ENCODE measurements at regions not wholly inside any gene's neighbourhood (a gene's known extent, or its start where the extent isn't known, plus 50 kb on each side); places are given as distances from the start of the nearest gene placed in this dataset.

DNA sequence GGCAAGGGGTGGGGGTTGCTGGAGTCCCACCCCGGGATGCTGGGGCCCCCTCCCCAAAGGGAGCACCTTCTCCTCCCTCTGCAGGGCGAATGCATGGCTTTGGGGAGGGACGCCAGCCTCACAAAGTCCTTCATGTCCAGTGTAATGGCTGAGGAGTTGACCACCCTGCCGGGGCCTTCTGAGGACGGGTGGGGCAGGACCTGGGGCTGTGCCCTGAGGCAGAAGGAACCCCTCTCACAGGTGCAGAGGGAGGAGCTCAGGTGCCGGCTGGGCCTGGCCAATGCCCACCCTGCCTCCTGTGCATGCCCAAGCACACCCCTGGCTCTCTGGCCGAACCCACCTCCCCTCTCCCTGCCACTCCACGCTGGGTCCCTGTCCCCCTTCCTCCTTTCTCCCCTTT lies 64.3 kb upstream of the RNU6ATAC start:
- no peak overlapping the region for H2AFZ ChIP-seq (ENCODE audit: low read depth, low read length)
- no peaks in the 10 kb centered on the region for H4K20me1 ChIP-seq (ENCODE audit: insufficient read depth, low read length)
- H3K4me1 ChIP-seq (ENCODE audit: insufficient read depth, low read length): no peaks in the 10 kb centered on the region
- no peak overlapping the region for H3K4me3 Mint-ChIP-seq (ENCODE audit: unreplicated experiment)
- no peak overlapping the region for H3K4me2 ChIP-seq (ENCODE audit: low read length)
- H3K4me3 ChIP-seq (ENCODE audit: insufficient read depth, low read depth, low read length): no peak overlapping the region
- H3K27me3 Mint-ChIP-seq (ENCODE audit: low read depth, unreplicated experiment): peaks cover 32% of the 10 kb centered on the region
- no peaks in the 10 kb centered on the region for H3K36me3 Mint-ChIP-seq (ENCODE audit: low read depth, unreplicated experiment)
- no peak overlapping the region for H3K9ac ChIP-seq (ENCODE audit: low read length)
- FAIRE-seq (no peak), DNase-seq (ENCODE audit: low read depth) (no peak)
- no peak overlapping the region for H3K27ac ChIP-seq (ENCODE audit: low read depth, low read length)
- H3K27ac Mint-ChIP-seq (ENCODE audit: unreplicated experiment): no peak overlapping the region
- peaks cover 6% of the 10 kb centered on the region for H3K27me3 ChIP-seq (ENCODE audit: insufficient read depth, low read length)
- H3K9me3 ChIP-seq (ENCODE audit: insufficient read depth, low read depth, low read length): no peaks in the 10 kb centered on the region
- no peaks in the 10 kb centered on the region for H3K36me3 ChIP-seq (ENCODE audit: insufficient read depth, low read length)
- TF ChIP-seq EZH2 (IDR thresholded peaks at IDR 0.05; ENCODE audit: insufficient read depth, low read length): no peak
- TF ChIP-seq, protein P1, sequence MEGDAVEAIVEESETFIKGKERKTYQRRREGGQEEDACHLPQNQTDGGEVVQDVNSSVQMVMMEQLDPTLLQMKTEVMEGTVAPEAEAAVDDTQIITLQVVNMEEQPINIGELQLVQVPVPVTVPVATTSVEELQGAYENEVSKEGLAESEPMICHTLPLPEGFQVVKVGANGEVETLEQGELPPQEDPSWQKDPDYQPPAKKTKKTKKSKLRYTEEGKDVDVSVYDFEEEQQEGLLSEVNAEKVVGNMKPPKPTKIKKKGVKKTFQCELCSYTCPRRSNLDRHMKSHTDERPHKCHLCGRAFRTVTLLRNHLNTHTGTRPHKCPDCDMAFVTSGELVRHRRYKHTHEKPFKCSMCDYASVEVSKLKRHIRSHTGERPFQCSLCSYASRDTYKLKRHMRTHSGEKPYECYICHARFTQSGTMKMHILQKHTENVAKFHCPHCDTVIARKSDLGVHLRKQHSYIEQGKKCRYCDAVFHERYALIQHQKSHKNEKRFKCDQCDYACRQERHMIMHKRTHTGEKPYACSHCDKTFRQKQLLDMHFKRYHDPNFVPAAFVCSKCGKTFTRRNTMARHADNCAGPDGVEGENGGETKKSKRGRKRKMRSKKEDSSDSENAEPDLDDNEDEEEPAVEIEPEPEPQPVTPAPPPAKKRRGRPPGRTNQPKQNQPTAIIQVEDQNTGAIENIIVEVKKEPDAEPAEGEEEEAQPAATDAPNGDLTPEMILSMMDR (IDR thresholded peaks at IDR 0.05; ENCODE audit: insufficient read depth, low read depth, low read length): no peak
- H3K9me3 Mint-ChIP-seq (ENCODE audit: unreplicated experiment): peaks cover 1% of the 10 kb centered on the region
- no peaks in the 10 kb centered on the region for H3K79me2 ChIP-seq (ENCODE audit: insufficient read depth, low read length)
- H3K4me1 Mint-ChIP-seq (ENCODE audit: low read depth, unreplicated experiment): no peaks in the 10 kb centered on the region

DNA sequence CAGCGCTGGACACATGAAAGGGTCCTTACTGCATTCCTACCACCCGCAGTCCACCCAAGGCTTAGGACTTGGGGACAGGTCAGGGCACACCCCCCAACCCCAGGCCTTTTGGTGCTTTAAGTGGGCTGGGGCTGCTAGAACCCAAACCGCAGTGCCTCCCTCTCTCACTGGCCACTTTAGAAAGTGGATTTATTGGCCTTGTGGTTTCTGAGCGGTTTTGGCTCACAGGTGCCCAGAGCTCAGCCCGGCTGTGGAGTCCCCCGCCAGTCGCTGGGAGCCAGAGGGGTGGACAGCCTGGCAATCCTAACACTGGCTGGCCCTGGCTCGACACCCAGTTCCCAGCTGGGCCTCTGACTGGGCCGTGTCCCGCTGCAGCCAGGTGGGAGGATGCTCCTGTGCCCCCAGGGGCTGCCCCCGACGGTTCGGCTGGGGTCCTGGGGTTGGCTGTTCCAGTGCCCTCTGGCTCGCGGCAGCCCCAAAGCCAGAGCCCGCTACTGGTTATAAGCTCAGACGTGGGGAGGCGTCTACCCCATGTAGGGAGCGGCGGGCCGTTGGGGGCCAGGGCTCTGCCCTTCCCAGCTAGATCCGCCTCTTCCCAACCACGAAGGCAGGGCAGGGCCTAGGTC lies 65.2 kb upstream of the RNU6ATAC start:
- Histone ChIP-seq H4K20me1 (ENCODE audit: insufficient read depth, low read length) (no peaks in the 10 kb centered on the region), H3K9me3 (ENCODE audit: insufficient read depth, low read depth, low read length) (no peaks in the 10 kb centered on the region), H3K9ac (ENCODE audit: low read length) (no peak overlapping the region), H3K4me2 (ENCODE audit: low read length) (no peak overlapping the region), H3K4me1 (ENCODE audit: insufficient read depth, low read length) (no peaks in the 10 kb centered on the region), H3K36me3 (ENCODE audit: insufficient read depth, low read length) (no peaks in the 10 kb centered on the region), H3K27ac (ENCODE audit: low read depth, low read length) (no peak overlapping the region), H3K79me2 (ENCODE audit: insufficient read depth, low read length) (no peaks in the 10 kb centered on the region), H3K4me3 (ENCODE audit: insufficient read depth, low read depth, low read length) (no peak overlapping the region), H3K27me3 (ENCODE audit: insufficient read depth, low read length) (peaks cover 6% of the 10 kb centered on the region), H2AFZ (ENCODE audit: low read depth, low read length) (no peak overlapping the region)
- Mint-ChIP-seq H3K27ac (ENCODE audit: unreplicated experiment) (no peak overlapping the region), H3K4me1 (ENCODE audit: low read depth, unreplicated experiment) (no peaks in the 10 kb centered on the region), H3K27me3 (ENCODE audit: low read depth, unreplicated experiment) (peaks cover 34% of the 10 kb centered on the region), H3K9me3 (ENCODE audit: unreplicated experiment) (no peaks in the 10 kb centered on the region), H3K4me3 (ENCODE audit: unreplicated experiment) (no peak overlapping the region), H3K36me3 (ENCODE audit: low read depth, unreplicated experiment) (no peaks in the 10 kb centered on the region)
- no peak for TF ChIP-seq EZH2 (IDR thresholded peaks at IDR 0.05; ENCODE audit: insufficient read depth, low read length)
- TF ChIP-seq, protein P1 (IDR thresholded peaks at IDR 0.05; ENCODE audit: insufficient read depth, low read depth, low read length): no peak
- FAIRE-seq (no peak), DNase-seq (ENCODE audit: low read depth) (no peak)

DNA sequence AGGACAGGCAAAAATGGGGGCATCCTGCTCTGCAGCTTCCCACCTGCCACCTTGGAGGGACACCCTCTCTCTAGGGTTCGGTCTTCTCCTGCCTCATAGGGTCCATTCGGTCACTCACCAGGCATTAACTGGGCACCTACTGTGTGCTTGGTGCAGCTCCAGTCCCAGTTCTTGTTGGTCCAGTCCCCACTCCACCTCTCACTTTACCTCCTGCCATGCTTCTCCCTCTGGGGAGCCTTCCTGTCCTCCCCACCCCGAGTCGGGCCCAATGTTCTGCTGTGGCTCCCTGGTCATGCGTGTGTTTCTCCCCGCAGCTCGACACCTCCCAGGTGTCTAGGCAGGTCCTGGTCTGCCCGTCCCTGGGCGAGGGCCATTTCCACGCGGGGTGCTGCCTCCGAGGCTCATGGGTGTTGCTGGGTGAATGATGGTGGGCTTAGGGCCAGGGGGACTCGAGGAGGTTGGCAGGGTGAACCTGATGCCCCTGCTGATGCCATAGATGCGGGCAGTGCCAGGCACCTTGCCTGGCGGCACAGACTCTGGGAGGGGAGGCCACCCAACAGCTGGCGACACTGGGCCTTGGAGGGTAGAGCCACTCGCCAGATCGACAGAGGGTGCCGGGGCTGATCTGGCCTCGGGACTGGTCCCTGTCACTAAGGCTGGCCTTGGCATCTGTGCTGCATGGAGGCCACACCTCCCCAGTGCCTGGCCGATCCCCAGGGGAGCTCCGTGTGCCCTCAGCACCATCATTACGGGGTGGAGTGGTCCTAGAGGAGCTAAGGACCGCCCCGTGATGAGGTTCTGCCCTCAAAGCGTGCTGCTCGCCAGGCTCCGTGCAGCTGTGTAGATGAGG lies 66.0 kb upstream of the RNU6ATAC start:
- no peak overlapping the region for H3K27ac ChIP-seq (ENCODE audit: low read depth, low read length)
- no peaks in the 10 kb centered on the region for H3K4me1 Mint-ChIP-seq (ENCODE audit: low read depth, unreplicated experiment)
- no peak overlapping the region for H3K27ac Mint-ChIP-seq (ENCODE audit: unreplicated experiment)
- H2AFZ ChIP-seq (ENCODE audit: low read depth, low read length): no peak overlapping the region
- H3K9ac ChIP-seq (ENCODE audit: low read length): no peak overlapping the region
- no peaks in the 10 kb centered on the region for H3K36me3 ChIP-seq (ENCODE audit: insufficient read depth, low read length)
- H3K4me3 Mint-ChIP-seq (ENCODE audit: unreplicated experiment): no peak overlapping the region
- H3K9me3 Mint-ChIP-seq (ENCODE audit: unreplicated experiment): no peaks in the 10 kb centered on the region
- H3K4me3 ChIP-seq (ENCODE audit: insufficient read depth, low read depth, low read length): no peak overlapping the region
- no peaks in the 10 kb centered on the region for H3K4me1 ChIP-seq (ENCODE audit: insufficient read depth, low read length)
- peaks cover 6% of the 10 kb centered on the region for H3K27me3 ChIP-seq (ENCODE audit: insufficient read depth, low read length)
- H3K4me2 ChIP-seq (ENCODE audit: low read length): no peak overlapping the region
- DNase-seq (ENCODE audit: low read depth) (no peak), FAIRE-seq (no peak)
- TF ChIP-seq, protein P1 (IDR thresholded peaks at IDR 0.05; ENCODE audit: insufficient read depth, low read depth, low read length): no peak
- no peak for TF ChIP-seq EZH2 (IDR thresholded peaks at IDR 0.05; ENCODE audit: insufficient read depth, low read length)
- peaks cover 37% of the 10 kb centered on the region for H3K27me3 Mint-ChIP-seq (ENCODE audit: low read depth, unreplicated experiment)
- H3K36me3 Mint-ChIP-seq (ENCODE audit: low read depth, unreplicated experiment): no peaks in the 10 kb centered on the region
- no peaks in the 10 kb centered on the region for H3K9me3 ChIP-seq (ENCODE audit: insufficient read depth, low read depth, low read length)
- H3K79me2 ChIP-seq (ENCODE audit: insufficient read depth, low read length): no peaks in the 10 kb centered on the region
- H4K20me1 ChIP-seq (ENCODE audit: insufficient read depth, low read length): no peaks in the 10 kb centered on the region
